ENCODE measurements at regions not wholly inside any gene's neighbourhood (a gene's known extent, or its start where the extent isn't known, plus 50 kb on each side); places are given as distances from the start of the nearest gene placed in this dataset.

DNA sequence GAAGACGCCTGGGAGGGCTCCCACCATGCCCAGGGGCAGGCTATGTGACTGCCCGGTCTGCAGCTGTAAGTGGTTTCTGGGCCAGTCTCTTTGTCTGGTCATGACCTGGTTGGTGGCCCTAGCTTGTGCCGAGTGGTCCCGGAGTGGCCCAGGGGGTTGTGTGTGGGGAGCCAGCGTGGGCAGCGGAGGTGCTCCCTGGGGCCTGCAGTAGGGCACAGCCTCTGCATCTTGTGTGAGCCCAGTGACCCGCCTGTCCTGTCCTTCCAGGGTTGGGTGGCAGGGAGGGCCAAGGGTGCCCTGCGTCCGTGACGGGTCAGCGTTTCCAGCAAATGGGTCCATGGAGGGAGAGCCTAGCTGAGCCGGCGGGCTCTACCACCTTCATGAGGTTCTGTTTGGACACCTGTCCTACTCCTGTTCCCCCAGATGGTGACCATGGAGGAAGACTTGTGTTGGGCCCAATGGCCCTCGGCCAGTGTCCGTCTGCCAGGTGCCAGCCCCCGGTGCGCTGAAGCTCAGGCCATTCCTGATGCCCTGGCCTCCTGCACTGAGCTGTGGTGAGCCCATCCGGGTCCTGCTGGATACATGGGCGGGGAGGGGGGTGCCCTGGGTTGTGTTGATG is 215.4 kb downstream of the SNRPN start:
- Histone ChIP-seq H3K36me3 (ENCODE audit: insufficient read depth, low read length) (no peaks in the 10 kb centered on the region), H3K9me2 (replicated peaks; ENCODE audit: low read depth, low read length) (no peaks in the 10 kb centered on the region), H4K20me1 (ENCODE audit: insufficient read depth, low read length, poor library complexity, severe bottlenecking) (no peaks in the 10 kb centered on the region), H3K4me1 (ENCODE audit: insufficient read depth, low read length, poor library complexity, severe bottlenecking) (no peaks in the 10 kb centered on the region), H3K79me2 (ENCODE audit: insufficient read depth, low read length) (no peaks in the 10 kb centered on the region), H3K4me3 (ENCODE audit: low read length, poor library complexity, severe bottlenecking) (no peak overlapping the region), H3K4me2 (ENCODE audit: low read depth, low read length, poor library complexity, severe bottlenecking) (no peak overlapping the region), H3K9me3 (ENCODE audit: insufficient read depth, low read depth, low read length) (peaks cover 23% of the 10 kb centered on the region; the same call in 1 of the 2 replicates), H2AFZ (ENCODE audit: low read length) (no peak overlapping the region), H3F3A (ENCODE audit: low read depth) (no peaks in the 10 kb centered on the region), H3K9ac (ENCODE audit: low read depth, low read length, poor library complexity, severe bottlenecking) (no peak overlapping the region), H3K27me3 (ENCODE audit: insufficient read depth, low read length, poor library complexity, severe bottlenecking) (no peaks in the 10 kb centered on the region)
- TF ChIP-seq CTCF (conservative IDR thresholded peaks at IDR 0.05; ENCODE audit: low read length) (no peak), EZH2phosphoT487 (IDR thresholded peaks at IDR 0.05; ENCODE audit: borderline replicate concordance) (no peak)

DNA sequence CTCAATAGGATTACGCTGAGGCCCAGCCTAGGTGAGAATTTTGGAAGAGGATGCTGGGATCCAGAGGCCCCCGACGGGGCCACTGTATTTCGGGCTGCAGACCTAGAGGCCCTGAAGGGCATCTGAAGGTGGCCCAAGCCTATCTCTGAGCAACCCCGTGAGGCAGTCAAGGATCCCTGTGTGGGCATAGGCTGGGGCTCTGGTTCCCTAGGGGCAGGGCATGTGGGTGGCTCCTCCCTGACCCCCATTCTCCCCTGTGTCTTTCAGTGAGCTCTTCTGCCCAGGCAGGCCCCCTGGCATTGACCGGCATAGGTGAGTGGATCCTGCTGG is 216.0 kb downstream of the SNRPN start:
- no peaks in the 10 kb centered on the region for H3K79me2 ChIP-seq (ENCODE audit: insufficient read depth, low read length)
- no peaks in the 10 kb centered on the region for H3K36me3 ChIP-seq (ENCODE audit: insufficient read depth, low read length)
- no peaks in the 10 kb centered on the region for H3K27me3 ChIP-seq (ENCODE audit: insufficient read depth, low read length, poor library complexity, severe bottlenecking)
- no peak overlapping the region for H2AFZ ChIP-seq (ENCODE audit: low read length)
- H3K4me3 ChIP-seq (ENCODE audit: low read length, poor library complexity, severe bottlenecking), result no peak overlapping the region
- no peaks in the 10 kb centered on the region for H4K20me1 ChIP-seq (ENCODE audit: insufficient read depth, low read length, poor library complexity, severe bottlenecking)
- no peak overlapping the region for H3K9ac ChIP-seq (ENCODE audit: low read depth, low read length, poor library complexity, severe bottlenecking)
- TF ChIP-seq EZH2phosphoT487 (IDR thresholded peaks at IDR 0.05; ENCODE audit: borderline replicate concordance), result no peak
- no peak for TF ChIP-seq CTCF (conservative IDR thresholded peaks at IDR 0.05; ENCODE audit: low read length)
- peaks cover 23% of the 10 kb centered on the region; the same call in 1 of the 2 replicates for H3K9me3 ChIP-seq (ENCODE audit: insufficient read depth, low read depth, low read length)
- H3K4me1 ChIP-seq (ENCODE audit: insufficient read depth, low read length, poor library complexity, severe bottlenecking), result no peaks in the 10 kb centered on the region
- H3K9me2 ChIP-seq (replicated peaks; ENCODE audit: low read depth, low read length), result no peaks in the 10 kb centered on the region
- H3K4me2 ChIP-seq (ENCODE audit: low read depth, low read length, poor library complexity, severe bottlenecking), result no peak overlapping the region
- H3F3A ChIP-seq (ENCODE audit: low read depth), result no peaks in the 10 kb centered on the region

GRCh38 chr15:25171111-25171811 is 216.5 kb downstream of the SNRPN start:
- H3K27me3 ChIP-seq (ENCODE audit: insufficient read depth, low read length, poor library complexity, severe bottlenecking), result no peaks in the 10 kb centered on the region
- no peak overlapping the region for H3K9ac ChIP-seq (ENCODE audit: low read depth, low read length, poor library complexity, severe bottlenecking)
- H3K9me3 ChIP-seq (ENCODE audit: insufficient read depth, low read depth, low read length), result peaks cover 23% of the 10 kb centered on the region; the same call in 1 of the 2 replicates
- no peak overlapping the region for H3K4me2 ChIP-seq (ENCODE audit: low read depth, low read length, poor library complexity, severe bottlenecking)
- no peak overlapping the region for H2AFZ ChIP-seq (ENCODE audit: low read length)
- H3K36me3 ChIP-seq (ENCODE audit: insufficient read depth, low read length), result no peaks in the 10 kb centered on the region
- H3K79me2 ChIP-seq (ENCODE audit: insufficient read depth, low read length), result no peaks in the 10 kb centered on the region
- H3K4me3 ChIP-seq (ENCODE audit: low read length, poor library complexity, severe bottlenecking), result no peak overlapping the region
- TF ChIP-seq CTCF (conservative IDR thresholded peaks at IDR 0.05; ENCODE audit: low read length) (no peak), EZH2phosphoT487 (IDR thresholded peaks at IDR 0.05; ENCODE audit: borderline replicate concordance) (no peak)
- H3K4me1 ChIP-seq (ENCODE audit: insufficient read depth, low read length, poor library complexity, severe bottlenecking), result no peaks in the 10 kb centered on the region
- H4K20me1 ChIP-seq (ENCODE audit: insufficient read depth, low read length, poor library complexity, severe bottlenecking), result no peaks in the 10 kb centered on the region
- H3F3A ChIP-seq (ENCODE audit: low read depth), result no peaks in the 10 kb centered on the region
- H3K9me2 ChIP-seq (replicated peaks; ENCODE audit: low read depth, low read length), result no peaks in the 10 kb centered on the region
